Spleen (tissue), 7 donors: ENCODE measurements at regions not wholly inside any gene's neighbourhood (a gene's known extent, or its start where the extent isn't known, plus 50 kb on each side); places are given as distances from the start of the nearest gene placed in this dataset.

ENCODE experiments used
- POLR2A ChIP-seq, 3 donors: fragments of 450-650 bp; IDR thresholded peaks; one replicate each; pipeline ENCODE4 v1.5.1; 2017; ENCODE audit warnings: antibody characterized with exemption in 3 of 3, mild to moderate bottlenecking in 1 of 3
- POLR2AphosphoS5 ChIP-seq, 3 donors: sonication (generic); formaldehyde crosslinking; IDR thresholded peaks; one replicate each; pipeline ENCODE4 v1.5.1; 2017; ENCODE audit warnings: antibody characterized with exemption in 3 of 3
- TF ChIP-seq, protein P1 (sequence below), 11 experiments: fragments of 200-600 bp in 7 of 11; fragments of 450-650 bp in 4 of 11; sonication (generic) in 4 of 11; IDR thresholded peaks in 8 of 11; conservative IDR thresholded peaks in 3 of 11; 1 replicate in 7 of 11; 2 replicates in 4 of 11; pipeline versions ENCODE4 v1.4.0 to v1.8.0; 2016 to 2021; ENCODE audit warnings: antibody characterized with exemption in 11 of 11, inconsistent platforms in 4 of 11, mild to moderate bottlenecking in 1 of 11
- donor health status: DM: no; HTN: no; CAD: no; lungs with moderate emphysema.
- donor health status: DM: no; HTN: no; CAD: no.
- donor health status: DM: no; HTN: no; CAD: no.

DNA sequence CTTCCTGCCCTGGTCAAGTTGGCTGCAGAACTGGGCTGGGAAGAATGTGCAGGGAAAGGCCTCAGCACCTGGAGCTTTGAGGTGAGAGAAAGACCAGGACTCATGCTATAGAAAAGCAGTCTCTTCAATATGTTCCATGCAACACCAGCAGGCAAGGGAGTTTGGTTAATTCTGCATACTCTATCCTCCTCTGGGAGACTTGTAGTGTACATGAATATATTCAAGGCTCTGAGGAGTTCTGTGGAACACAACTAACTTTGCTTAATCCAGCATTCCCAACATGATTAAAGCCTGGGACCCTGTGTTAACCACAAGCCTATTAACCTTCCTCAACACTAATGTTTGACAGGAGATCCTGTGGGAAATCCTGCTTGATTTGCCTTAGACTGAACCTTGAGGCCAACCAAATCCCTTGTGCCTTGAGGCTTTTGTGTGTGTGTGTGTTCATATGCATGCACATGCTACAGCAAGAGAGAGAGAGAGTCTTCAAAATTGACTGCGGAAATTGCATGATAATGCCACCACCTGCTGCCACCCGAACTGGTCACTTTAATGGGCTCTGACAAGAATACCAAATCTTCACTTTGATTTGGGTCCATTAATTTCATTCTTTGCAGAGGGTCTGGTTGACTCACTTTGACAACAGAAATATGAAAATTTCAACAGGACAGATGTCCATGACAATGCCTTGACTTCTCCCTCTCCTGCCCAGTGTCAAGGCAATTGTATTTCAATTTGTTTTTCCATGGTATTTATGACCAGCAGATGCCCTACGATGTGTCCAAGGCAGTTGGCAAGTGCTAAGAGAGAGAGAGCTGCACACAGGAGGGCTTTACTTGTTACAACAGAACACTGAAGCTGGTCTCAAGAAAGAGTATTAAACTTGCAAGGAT, 238.2 kb upstream of the ZBED5 start:
- TF ChIP-seq, protein P1, sequence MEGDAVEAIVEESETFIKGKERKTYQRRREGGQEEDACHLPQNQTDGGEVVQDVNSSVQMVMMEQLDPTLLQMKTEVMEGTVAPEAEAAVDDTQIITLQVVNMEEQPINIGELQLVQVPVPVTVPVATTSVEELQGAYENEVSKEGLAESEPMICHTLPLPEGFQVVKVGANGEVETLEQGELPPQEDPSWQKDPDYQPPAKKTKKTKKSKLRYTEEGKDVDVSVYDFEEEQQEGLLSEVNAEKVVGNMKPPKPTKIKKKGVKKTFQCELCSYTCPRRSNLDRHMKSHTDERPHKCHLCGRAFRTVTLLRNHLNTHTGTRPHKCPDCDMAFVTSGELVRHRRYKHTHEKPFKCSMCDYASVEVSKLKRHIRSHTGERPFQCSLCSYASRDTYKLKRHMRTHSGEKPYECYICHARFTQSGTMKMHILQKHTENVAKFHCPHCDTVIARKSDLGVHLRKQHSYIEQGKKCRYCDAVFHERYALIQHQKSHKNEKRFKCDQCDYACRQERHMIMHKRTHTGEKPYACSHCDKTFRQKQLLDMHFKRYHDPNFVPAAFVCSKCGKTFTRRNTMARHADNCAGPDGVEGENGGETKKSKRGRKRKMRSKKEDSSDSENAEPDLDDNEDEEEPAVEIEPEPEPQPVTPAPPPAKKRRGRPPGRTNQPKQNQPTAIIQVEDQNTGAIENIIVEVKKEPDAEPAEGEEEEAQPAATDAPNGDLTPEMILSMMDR (IDR thresholded peaks at IDR 0.05 in 8 of 11, conservative IDR thresholded peaks at IDR 0.05 in 3 of 11), result no peak
- TF ChIP-seq POLR2AphosphoS5 (IDR thresholded peaks at IDR 0.05) (no peak), POLR2A (IDR thresholded peaks at IDR 0.05) (no peak)
